HG03175 (cell line): ENCODE measurements at regions not wholly inside any gene's neighbourhood (a gene's known extent, or its start where the extent isn't known, plus 50 kb on each side); places are given as distances from the start of the nearest gene placed in this dataset.
A peak's percentile ranks its signal among the peaks of the same experiment; 100 is the strongest.
"Not testable (repeated sequence)": the region's sequence is repeated elsewhere in the genome, so short reads cannot be mapped to it uniquely, and the experiment has no call there.

Experiments used
- ATAC-seq: cut with Tn5 transposase; IDR thresholded peaks from one replicate; pipeline ENCODE4 v1.9.1; 2021; ENCODE audit warnings: mild to moderate bottlenecking, moderate library complexity; ENCODE audit not compliant: unreplicated experiment

- ATAC-seq, result no peak
These were observed 244.5 kb upstream of the ANKRD30A start for GRCh38 chr10:36880898-36881297.

- ATAC-seq, result peak; percentile 98
These were observed 252.6 kb upstream of the ANKRD30A start for GRCh38 chr10:36872702-36873393.

GRCh38 chr10:36840788-36841187 lies 284.6 kb upstream of the ANKRD30A start:
- no peak for ATAC-seq

- ATAC-seq, result no peak
These were observed 288.0 kb upstream of the ANKRD30A start for GRCh38 chr10:36837416-36837815.

- ATAC-seq, result no peak
These were observed 305.6 kb upstream of the ANKRD30A start for GRCh38 chr10:36819781-36820180.

GRCh38 chr10:36817898-36818297 lies 307.5 kb upstream of the ANKRD30A start:
- ATAC-seq, result no peak

- ATAC-seq, result no peak
These were observed 316.6 kb upstream of the ANKRD30A start for GRCh38 chr10:36808625-36809362.

GRCh38 chr10:36803229-36803628 lies 322.2 kb upstream of the ANKRD30A start:
- no peak for ATAC-seq

- ATAC-seq, result no peak
These were observed 322.8 kb upstream of the ANKRD30A start for GRCh38 chr10:36802490-36803153.

GRCh38 chr10:36801660-36802059 lies 323.7 kb upstream of the ANKRD30A start:
- no peak for ATAC-seq

GRCh38 chr10:36794981-36795380 lies 330.4 kb upstream of the ANKRD30A start:
- no peak for ATAC-seq

- no peak for ATAC-seq
These were observed 335.4 kb upstream of the ANKRD30A start for GRCh38 chr10:36789974-36790373.

GRCh38 chr10:36788152-36788551 lies 337.2 kb upstream of the ANKRD30A start:
- ATAC-seq, result no peak

GRCh38 chr10:36783400-36783799 lies 342.0 kb upstream of the ANKRD30A start:
- no peak for ATAC-seq

- ATAC-seq, result no peak
These were observed 343.8 kb upstream of the ANKRD30A start for GRCh38 chr10:36781570-36781969.

- ATAC-seq, result no peak
These were observed 345.2 kb upstream of the ANKRD30A start for GRCh38 chr10:36780158-36780557.

- ATAC-seq, result no peak
These were observed 346.1 kb upstream of the ANKRD30A start for GRCh38 chr10:36779238-36779846.

- ATAC-seq, result no peak
These were observed 346.7 kb upstream of the ANKRD30A start for GRCh38 chr10:36778651-36779050.

GRCh38 chr10:36773652-36774051 lies 351.7 kb upstream of the ANKRD30A start:
- no peak for ATAC-seq

- ATAC-seq, result no peak
These were observed 353.7 kb upstream of the ANKRD30A start for GRCh38 chr10:36771725-36772124.

GRCh38 chr10:36769741-36770140 lies 355.7 kb upstream of the ANKRD30A start:
- ATAC-seq, result not testable (repeated sequence)
